ENCODE measurements at regions not wholly inside any gene's neighbourhood (a gene's known extent, or its start where the extent isn't known, plus 50 kb on each side); places are given as distances from the start of the nearest gene placed in this dataset.
A peak's percentile ranks its signal among the peaks of the same experiment; 100 is the strongest.
"Not testable (repeated sequence)": the region's sequence is repeated elsewhere in the genome, so short reads cannot be mapped to it uniquely, and the experiment has no call there.

- Histone ChIP-seq H3K4me3 (ENCODE audit: low read length in 2 of 2) (no peak overlapping the region), H3K27ac (ENCODE audit: low read length) (no peak overlapping the region), H3K9ac (ENCODE audit: low read length in 2 of 2) (no peak overlapping the region), H3K4me1 (ENCODE audit: control insufficient read depth, insufficient read depth, low read length) (no peaks in the 10 kb centered on the region), H3K36me3 (ENCODE audit: control insufficient read depth in 2 of 2, insufficient read depth in 2 of 2, low read length in 2 of 2) (peaks cover 0 to 2% of the 10 kb centered on the region in 2 donors), H3K27me3 (ENCODE audit: control insufficient read depth in 1 of 2, insufficient read depth in 2 of 2, low read length in 2 of 2) (no peaks in the 10 kb centered on the region), H3K9me3 (ENCODE audit: control insufficient read depth in 2 of 2, low read length in 2 of 2) (peaks cover 54 to 66% of the 10 kb centered on the region in 2 donors)
These were observed 199.5 kb downstream of the FOXD4L6 start for GRCh38 chr9:40928803-40929487.

- Histone ChIP-seq H3K27me3 (ENCODE audit: control insufficient read depth in 1 of 2, insufficient read depth in 2 of 2, low read length in 2 of 2) (no peaks in the 10 kb centered on the region), H3K27ac (ENCODE audit: low read length) (no peak overlapping the region), H3K9me3 (ENCODE audit: control insufficient read depth in 2 of 2, low read length in 2 of 2) (peaks cover 61 to 75% of the 10 kb centered on the region in 2 donors), H3K4me3 (ENCODE audit: low read length in 2 of 2) (peak overlapping the region in 1 of 2 donors; percentile 0), H3K36me3 (ENCODE audit: control insufficient read depth in 2 of 2, insufficient read depth in 2 of 2, low read length in 2 of 2) (peaks cover 0 to 2% of the 10 kb centered on the region in 2 donors), H3K9ac (ENCODE audit: low read length in 2 of 2) (no peak overlapping the region), H3K4me1 (ENCODE audit: control insufficient read depth, insufficient read depth, low read length) (no peaks in the 10 kb centered on the region)
These were observed 200.4 kb downstream of the FOXD4L6 start for GRCh38 chr9:40927851-40928802.

GRCh38 chr9:40927260-40927631 lies 201.2 kb downstream of the FOXD4L6 start:
- Histone ChIP-seq H3K4me3 (ENCODE audit: low read length in 2 of 2) (no peak overlapping the region), H3K9me3 (ENCODE audit: control insufficient read depth in 2 of 2, low read length in 2 of 2) (peaks cover 68 to 78% of the 10 kb centered on the region in 2 donors), H3K36me3 (ENCODE audit: control insufficient read depth in 2 of 2, insufficient read depth in 2 of 2, low read length in 2 of 2) (peaks cover 0 to 2% of the 10 kb centered on the region in 2 donors), H3K27ac (ENCODE audit: low read length) (no peak overlapping the region), H3K4me1 (ENCODE audit: control insufficient read depth, insufficient read depth, low read length) (no peaks in the 10 kb centered on the region), H3K27me3 (ENCODE audit: control insufficient read depth in 1 of 2, insufficient read depth in 2 of 2, low read length in 2 of 2) (no peaks in the 10 kb centered on the region), H3K9ac (ENCODE audit: low read length in 2 of 2) (no peak overlapping the region)

GRCh38 chr9:40926404-40927259 lies 201.8 kb downstream of the FOXD4L6 start:
- H3K36me3 ChIP-seq (ENCODE audit: control insufficient read depth in 2 of 2, insufficient read depth in 2 of 2, low read length in 2 of 2): peaks cover 0 to 2% of the 10 kb centered on the region in 2 donors
- H3K9me3 ChIP-seq (ENCODE audit: control insufficient read depth in 2 of 2, low read length in 2 of 2): peaks cover 68 to 81% of the 10 kb centered on the region in 2 donors
- no peak overlapping the region for H3K4me3 ChIP-seq (ENCODE audit: low read length in 2 of 2)
- no peak overlapping the region for H3K27ac ChIP-seq (ENCODE audit: low read length)
- H3K27me3 ChIP-seq (ENCODE audit: control insufficient read depth in 1 of 2, insufficient read depth in 2 of 2, low read length in 2 of 2): no peaks in the 10 kb centered on the region
- no peak overlapping the region for H3K9ac ChIP-seq (ENCODE audit: low read length in 2 of 2)
- no peaks in the 10 kb centered on the region for H3K4me1 ChIP-seq (ENCODE audit: control insufficient read depth, insufficient read depth, low read length)

GRCh38 chr9:40925149-40925548 lies 203.3 kb downstream of the FOXD4L6 start:
- Histone ChIP-seq H3K9ac (ENCODE audit: low read length in 2 of 2) (no peak overlapping the region), H3K27me3 (ENCODE audit: control insufficient read depth in 1 of 2, insufficient read depth in 2 of 2, low read length in 2 of 2) (no peaks in the 10 kb centered on the region), H3K4me3 (ENCODE audit: low read length in 2 of 2) (no peak overlapping the region), H3K4me1 (ENCODE audit: control insufficient read depth, insufficient read depth, low read length) (no peaks in the 10 kb centered on the region), H3K36me3 (ENCODE audit: control insufficient read depth in 2 of 2, insufficient read depth in 2 of 2, low read length in 2 of 2) (peaks cover 0 to 2% of the 10 kb centered on the region in 2 donors), H3K27ac (ENCODE audit: low read length) (no peak overlapping the region), H3K9me3 (ENCODE audit: control insufficient read depth in 2 of 2, low read length in 2 of 2) (peaks cover 70 to 71% of the 10 kb centered on the region in 2 donors)

- H3K27ac ChIP-seq (ENCODE audit: low read length); H3K9ac ChIP-seq (ENCODE audit: low read length in 2 of 2); H3K36me3 ChIP-seq (ENCODE audit: control insufficient read depth in 2 of 2, insufficient read depth in 2 of 2, low read length in 2 of 2); H3K4me1 ChIP-seq (ENCODE audit: control insufficient read depth, insufficient read depth, low read length); H3K27me3 ChIP-seq (ENCODE audit: control insufficient read depth in 1 of 2, insufficient read depth in 2 of 2, low read length in 2 of 2): not testable (repeated sequence)
- peak overlapping the region in 1 of 2 donors; percentile 26 for H3K4me3 ChIP-seq (ENCODE audit: low read length in 2 of 2)
- peaks cover 44 to 59% of the 10 kb centered on the region in 2 donors for H3K9me3 ChIP-seq (ENCODE audit: control insufficient read depth in 2 of 2, low read length in 2 of 2)
These were observed 212.1 kb downstream of the FOXD4L6 start for GRCh38 chr9:40916399-40916783.

GRCh38 chr9:40915660-40916398 lies 212.7 kb downstream of the FOXD4L6 start:
- H3K36me3 ChIP-seq (ENCODE audit: control insufficient read depth in 2 of 2, insufficient read depth in 2 of 2, low read length in 2 of 2); H3K9ac ChIP-seq (ENCODE audit: low read length in 2 of 2); H3K27me3 ChIP-seq (ENCODE audit: control insufficient read depth in 1 of 2, insufficient read depth in 2 of 2, low read length in 2 of 2); H3K4me1 ChIP-seq (ENCODE audit: control insufficient read depth, insufficient read depth, low read length); H3K27ac ChIP-seq (ENCODE audit: low read length): not testable (repeated sequence)
- peaks cover 50 to 63% of the 10 kb centered on the region in 2 donors for H3K9me3 ChIP-seq (ENCODE audit: control insufficient read depth in 2 of 2, low read length in 2 of 2)
- H3K4me3 ChIP-seq (ENCODE audit: low read length in 2 of 2): peak overlapping the region; percentile 9 to 10

- H3K4me1 ChIP-seq (ENCODE audit: control insufficient read depth, insufficient read depth, low read length): no peaks in the 10 kb centered on the region
- no peak overlapping the region for H3K27ac ChIP-seq (ENCODE audit: low read length)
- H3K9ac ChIP-seq (ENCODE audit: low read length in 2 of 2): no peak overlapping the region
- peaks cover 0 to 3% of the 10 kb centered on the region in 2 donors for H3K36me3 ChIP-seq (ENCODE audit: control insufficient read depth in 2 of 2, insufficient read depth in 2 of 2, low read length in 2 of 2)
- H3K27me3 ChIP-seq (ENCODE audit: control insufficient read depth in 1 of 2, insufficient read depth in 2 of 2, low read length in 2 of 2): peaks cover 0 to 6% of the 10 kb centered on the region in 2 donors
- peaks cover 58 to 67% of the 10 kb centered on the region in 2 donors for H3K9me3 ChIP-seq (ENCODE audit: control insufficient read depth in 2 of 2, low read length in 2 of 2)
- peak overlapping the region; percentile 9 to 10 for H3K4me3 ChIP-seq (ENCODE audit: low read length in 2 of 2)
These were observed 213.5 kb downstream of the FOXD4L6 start for GRCh38 chr9:40914772-40915659.

- peaks cover 0 to 3% of the 10 kb centered on the region in 2 donors for H3K36me3 ChIP-seq (ENCODE audit: control insufficient read depth in 2 of 2, insufficient read depth in 2 of 2, low read length in 2 of 2)
- H3K9ac ChIP-seq (ENCODE audit: low read length in 2 of 2): no peak overlapping the region
- peak overlapping the region; percentile 3 to 9 for H3K4me3 ChIP-seq (ENCODE audit: low read length in 2 of 2)
- H3K9me3 ChIP-seq (ENCODE audit: control insufficient read depth in 2 of 2, low read length in 2 of 2): peaks cover 67 to 73% of the 10 kb centered on the region in 2 donors
- no peak overlapping the region for H3K27ac ChIP-seq (ENCODE audit: low read length)
- no peaks in the 10 kb centered on the region for H3K4me1 ChIP-seq (ENCODE audit: control insufficient read depth, insufficient read depth, low read length)
- peaks cover 0 to 6% of the 10 kb centered on the region in 2 donors for H3K27me3 ChIP-seq (ENCODE audit: control insufficient read depth in 1 of 2, insufficient read depth in 2 of 2, low read length in 2 of 2)
These were observed 214.4 kb downstream of the FOXD4L6 start for GRCh38 chr9:40913928-40914673.

Measured in stomach smooth muscle (tissue), 2 donors.